ENCODE measurements at regions not wholly inside any gene's neighbourhood (a gene's known extent, or its start where the extent isn't known, plus 50 kb on each side); places are given as distances from the start of the nearest gene placed in this dataset.

DNA sequence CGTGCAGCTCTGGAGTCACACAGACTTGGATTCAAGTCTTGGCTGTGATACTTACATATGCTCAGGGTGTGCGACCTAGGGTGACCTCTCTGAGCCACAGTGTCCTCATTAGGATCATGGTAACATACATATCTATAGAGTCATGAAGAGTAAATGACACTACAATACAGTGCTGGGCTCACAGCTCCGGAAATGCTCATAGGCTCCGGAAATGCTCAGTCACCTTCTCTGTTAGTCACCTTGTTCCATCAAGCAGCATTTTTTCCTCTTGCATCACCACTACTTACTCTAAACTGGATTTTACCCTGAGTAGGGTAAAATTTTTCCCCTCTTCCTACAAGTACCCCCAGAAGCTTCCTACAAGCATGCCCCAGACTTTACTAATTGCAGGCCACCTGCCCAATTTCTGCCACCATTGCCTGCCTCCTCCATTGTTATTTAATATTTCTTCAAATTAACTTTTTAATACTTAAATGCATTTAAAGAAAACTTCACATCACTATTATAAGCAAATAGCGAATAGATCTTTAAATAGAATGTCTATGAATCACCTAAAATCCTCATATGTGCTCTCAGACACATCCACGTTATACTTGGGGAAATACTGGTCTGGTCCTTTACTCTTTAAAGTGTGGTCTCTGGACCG, 147.6 kb upstream of the SPRY4 start (continued):
- peak; percentile 34; the same call in 1 of the 2 replicates for TF ChIP-seq NCOR1 (IDR thresholded peaks at IDR 0.05)
- 0 out of 2 replicates have a peak, but pooled peaks have one; percentile 9 for TF ChIP-seq REST (IDR thresholded peaks at IDR 0.05; ENCODE audit: borderline replicate concordance)
- TF ChIP-seq REST (CRISPR knock-in tag; IDR thresholded peaks at IDR 0.05; ENCODE audit: low read depth): no peak
- no peak for TF ChIP-seq USF1 (CRISPR knock-in tag; IDR thresholded peaks at IDR 0.05)
- no peak for TF ChIP-seq MCM7 (IDR thresholded peaks at IDR 0.05)
- no peak for TF ChIP-seq ELF4 (CRISPR knock-in tag; IDR thresholded peaks at IDR 0.05)
- no peak for TF ChIP-seq FOXK1 (CRISPR knock-in tag; IDR thresholded peaks at IDR 0.05; ENCODE audit: borderline replicate concordance)
- no peak for TF ChIP-seq MECOM (CRISPR knock-in tag; IDR thresholded peaks at IDR 0.05)

All from K562 (cell line).